ENCODE measurements at regions not wholly inside any gene's neighbourhood (a gene's known extent, or its start where the extent isn't known, plus 50 kb on each side); places are given as distances from the start of the nearest gene placed in this dataset.

- peaks cover 3 to 10% of the 10 kb centered on the region in 2 experiments; a peak in 1 of 5 replicates for H3K27me3 ChIP-seq (ENCODE audit: control insufficient read depth in 2 of 2, insufficient read depth in 2 of 2, low read length in 2 of 2)
- H3K9ac ChIP-seq (ENCODE audit: insufficient read depth in 1 of 2, low read depth in 2 of 2, low read length in 2 of 2) = no peak overlapping the region
- H3K9me3 ChIP-seq (replicated peaks; ENCODE audit: control insufficient read depth, insufficient read depth, low read depth, low read length) = no peaks in the 10 kb centered on the region
- DNase-seq (ENCODE audit: extremely low read depth in 1 of 4, low spot score in 3 of 4) (no peak), ATAC-seq (no peak), FAIRE-seq (no peak)
- no peak overlapping the region for H3K4me2 ChIP-seq (ENCODE audit: insufficient read depth, low read length)
- no peak overlapping the region for H3K4me3 ChIP-seq
- no peak overlapping the region for H3K27ac ChIP-seq (ENCODE audit: extremely low read depth, low read depth, low read length)
- ChIA-PET POLR2A (no interaction called here), CTCF (ENCODE audit: low intra/inter-chr PET ratio) (no interaction called here)
- in situ Hi-C loops (cut with MboI) (no loop called here), intact Hi-C loops (cut with micrococcal nuclease) (no loop called here)
- no TSS peak for BruUV-seq (replicated peaks)
- no peaks in the 10 kb centered on the region for H3K9me1 ChIP-seq (ENCODE audit: control insufficient read depth, insufficient read depth, low read length)
- no peaks in the 10 kb centered on the region for H4K20me1 ChIP-seq (replicated peaks; ENCODE audit: control insufficient read depth, insufficient read depth, low read length)
- no peaks in the 10 kb centered on the region; a peak in 1 of 5 replicates for H3K4me1 ChIP-seq (replicated peaks in 1 of 2; ENCODE audit: control insufficient read depth in 2 of 2, insufficient read depth in 2 of 2, low read length in 2 of 2)
- H2AFZ ChIP-seq (ENCODE audit: low read depth, low read length) = no peak overlapping the region
- no peaks in the 10 kb centered on the region for H3K79me2 ChIP-seq (ENCODE audit: control insufficient read depth, insufficient read depth, low read length)
- H3K36me3 ChIP-seq (ENCODE audit: control insufficient read depth, insufficient read depth, low read length) = no peaks in the 10 kb centered on the region
- 0% methylated on average over 7 of the region's 9 CpGs for WGBS (ENCODE audit: insufficient coverage, low coverage, missing lambda C conversion rate)
- TF ChIP-seq NKRF (IDR thresholded peaks at IDR 0.05; ENCODE audit: borderline replicate concordance) (no peak), MGA (IDR thresholded peaks at IDR 0.05) (no peak), CBX2 (IDR thresholded peaks at IDR 0.05; ENCODE audit: insufficient read depth, low read length, poor library complexity, severe bottlenecking) (no peak), E2F1 (CRISPR knock-in tag; IDR thresholded peaks at IDR 0.05) (no peak), CCNT2 (IDR thresholded peaks at IDR 0.05; ENCODE audit: borderline replicate concordance, extremely low read depth, insufficient read length, low read depth, low read length) (no peak), ZNF224 (CRISPR knock-in tag; IDR thresholded peaks at IDR 0.05) (no peak), ZNF699 (CRISPR knock-in tag; IDR thresholded peaks at IDR 0.05; ENCODE audit: insufficient replicate concordance) (no peak)
These were observed 131.9 kb upstream of the IRS2 start for GRCh38 chr13:109918179-109918711.
